Neural cell (in vitro differentiated cells): ENCODE measurements at regions not wholly inside any gene's neighbourhood (a gene's known extent, or its start where the extent isn't known, plus 50 kb on each side); places are given as distances from the start of the nearest gene placed in this dataset.
"Not testable (repeated sequence)": the region's sequence is repeated elsewhere in the genome, so short reads cannot be mapped to it uniquely, and the experiment has no call there.

Source experiments
- CTCF ChIP-seq: fragments of 450-650 bp; IDR thresholded peaks from 2 replicates; pipeline ENCODE4 v1.5.1; 2014; ENCODE audit warnings: antibody characterized with exemption, mild to moderate bottlenecking, moderate library complexity; ENCODE audit not compliant: poor library complexity, severe bottlenecking
- MXI1 ChIP-seq: fragments of 450-650 bp; conservative IDR thresholded peaks from 2 replicates; pipeline ENCODE4 v1.6.1; 2014; ENCODE audit warnings: antibody characterized with exemption, mild to moderate bottlenecking; ENCODE audit not compliant: poor library complexity, severe bottlenecking
- POLR2AphosphoS5 ChIP-seq: IDR thresholded peaks from 2 replicates; pipeline ENCODE4 v1.6.1; 2012
- TAF1 ChIP-seq: IDR thresholded peaks from 2 replicates; pipeline ENCODE4 v1.6.1; 2012; ENCODE audit warnings: low read depth

- not testable (repeated sequence) for TF ChIP-seq MXI1, CTCF, POLR2AphosphoS5, TAF1
These were observed 61.1 kb upstream of the KBTBD8 start for GRCh38 chr3:66937041-66937440.
